Endothelial cell of umbilical vein (primary cell): ENCODE measurements at regions not wholly inside any gene's neighbourhood (a gene's known extent, or its start where the extent isn't known, plus 50 kb on each side); places are given as distances from the start of the nearest gene placed in this dataset.

Source experiments
- BruUV-seq: library from RNA; stranded (reverse); fragments of 400-500 nt; replicated peaks from 2 replicates; lab custom pipeline; 2021; lab: Mats Ljungman, UMichigan
- CTCF ChIA-PET: fragments of 300-600, 350-600 bp; sonication (Branson Sonifier 250); formaldehyde crosslinking; loops from one replicate; lab custom pipeline; 2021; ENCODE audit warnings: antibody characterized with exemption, inconsistent platforms; lab: Charles Lee
- POLR2A ChIA-PET: fragments of 300-600, 350-600 bp; sonication (Branson Sonifier 250); formaldehyde crosslinking; loops from one replicate; lab custom pipeline; 2021; ENCODE audit warnings: antibody characterized with exemption, inconsistent platforms; lab: Charles Lee
- DNase-seq: peaks from one replicate; pipeline ENCODE4 v3.0.0-alpha.2; 2011; ENCODE audit warnings: low read depth, low spot score
- FAIRE-seq: peaks from 2 replicates; lab custom pipeline; 2011; peaks lifted over from hg19 to GRCh38; lab: Jason Lieb, UNC
- H2AFZ ChIP-seq: 2 replicates; pipeline ENCODE4 v1.6.0; 2012; ENCODE audit warnings: low read depth, low read length, control low read depth, inconsistent platforms
- H3K27ac ChIP-seq: 2 replicates; pipeline ENCODE4 v1.5.1; 2011; ENCODE audit warnings: low read depth, mild to moderate bottlenecking, control low read depth, low read length, moderate library complexity; ENCODE audit not compliant: insufficient read depth
- H3K27me3 ChIP-seq, 2 experiments: 2 replicates each; pipeline versions ENCODE4 v1.6.0 to v1.6.1; 2011; ENCODE audit warnings: low read length in 2 of 2, mixed read lengths in 1 of 2; ENCODE audit not compliant: control insufficient read depth in 2 of 2, insufficient read depth in 2 of 2
- H3K36me3 ChIP-seq, 2 experiments: 2 replicates in 1 of 2; 3 replicates in 1 of 2; pipeline ENCODE4 v1.5.1; 2011; ENCODE audit warnings: low read length in 2 of 2, mild to moderate bottlenecking in 1 of 2, moderate library complexity in 1 of 2; ENCODE audit not compliant: control insufficient read depth in 2 of 2, insufficient read depth in 2 of 2; ENCODE audit errors: extremely low read depth in 1 of 2
- H3K4me1 ChIP-seq: 3 replicates; pipeline ENCODE4 v1.5.1; 2011; ENCODE audit warnings: mild to moderate bottlenecking, low read length; ENCODE audit not compliant: control insufficient read depth, insufficient read depth; ENCODE audit errors: extremely low read depth
- H3K4me2 ChIP-seq: 2 replicates; pipeline ENCODE4 v1.6.1; 2011; ENCODE audit warnings: low read length, control low read depth, mixed read lengths; ENCODE audit not compliant: insufficient read depth
- H3K4me3 ChIP-seq, 3 experiments: fragments of 200-600 bp in 1 of 3; sonication (generic), shearing (Covaris generic) in 1 of 3; replicated peaks in 1 of 3; 2 replicates each; pipeline ENCODE4 v1.5.1; 2011 to 2016; ENCODE audit warnings: control low read depth in 3 of 3, low read length in 3 of 3, mild to moderate bottlenecking in 2 of 3, inconsistent platforms in 1 of 3, low read depth in 1 of 3, moderate library complexity in 1 of 3; ENCODE audit not compliant: insufficient read depth in 1 of 3
- H3K79me2 ChIP-seq: 2 replicates; pipeline ENCODE4 v1.6.0; 2012; ENCODE audit warnings: low read length, inconsistent platforms; ENCODE audit not compliant: control insufficient read depth, insufficient read depth
- H3K9ac ChIP-seq: replicated peaks from 2 replicates; pipeline ENCODE3; 2011; ENCODE audit warnings: low read length, control low read depth; ENCODE audit not compliant: insufficient read depth; ENCODE audit errors: extremely low read depth
- H3K9me1 ChIP-seq: replicated peaks from 3 replicates; pipeline ENCODE4 v1.6.0; 2011; ENCODE audit warnings: mild to moderate bottlenecking, low read length; ENCODE audit not compliant: control insufficient read depth, insufficient read depth; ENCODE audit errors: extremely low read depth
- H3K9me3 ChIP-seq: replicated peaks from 2 replicates; pipeline ENCODE4 v1.5.1; 2012; ENCODE audit warnings: low read length, inconsistent platforms; ENCODE audit not compliant: control insufficient read depth, insufficient read depth
- H4K20me1 ChIP-seq: replicated peaks from 2 replicates; pipeline ENCODE3; 2011; ENCODE audit warnings: mild to moderate bottlenecking, low read length; ENCODE audit not compliant: control insufficient read depth, insufficient read depth; ENCODE audit errors: extremely low read depth
- EZH2 ChIP-seq: IDR thresholded peaks from 2 replicates; pipeline ENCODE4 v1.6.1; 2012; ENCODE audit warnings: borderline replicate concordance, low read depth, mild to moderate bottlenecking, moderate library complexity, low read length, inconsistent platforms; ENCODE audit not compliant: severe bottlenecking
- FOS ChIP-seq: IDR thresholded peaks from 2 replicates; pipeline ENCODE4 v1.6.1; 2011; ENCODE audit warnings: mild to moderate bottlenecking, low read length, moderate library complexity, borderline replicate concordance; ENCODE audit not compliant: insufficient read depth
- GATA2 ChIP-seq: IDR thresholded peaks from 2 replicates; pipeline ENCODE4 v1.7.0; 2011; ENCODE audit warnings: low read depth, mild to moderate bottlenecking, moderate library complexity, mixed read lengths, low read length; ENCODE audit not compliant: insufficient read length, insufficient read depth
- JUN ChIP-seq: IDR thresholded peaks from 2 replicates; pipeline ENCODE4 v1.6.1; 2011; ENCODE audit warnings: borderline replicate concordance, low read depth; ENCODE audit not compliant: insufficient read length, insufficient read depth
- MAX ChIP-seq: IDR thresholded peaks from 2 replicates; pipeline ENCODE4 v1.6.1; 2011; ENCODE audit not compliant: insufficient read depth, insufficient read length
- MYC ChIP-seq: IDR thresholded peaks from one replicate; pipeline ENCODE4 v1.6.1; 2011; ENCODE audit warnings: mild to moderate bottlenecking, low read depth, low read length
- POLR2A ChIP-seq: IDR thresholded peaks from 2 replicates; pipeline ENCODE4 v1.6.1; 2012; ENCODE audit warnings: low read depth, mild to moderate bottlenecking, control low read depth, low read length
- POLR2AphosphoS5 ChIP-seq: IDR thresholded peaks from 2 replicates; pipeline ENCODE4 v1.6.1; 2012; ENCODE audit warnings: low read depth, mild to moderate bottlenecking, control low read depth, low read length, moderate library complexity; ENCODE audit not compliant: insufficient read depth
- dilution Hi-C: fragments of 300-500 bp; cut with MboI; formaldehyde crosslinking; loops from one replicate; pipeline ENCODE4 v1.15.0; 2019; ENCODE audit warnings: low sequenced_read_pairs; ENCODE audit not compliant: extremely low pct_ligation_motif_present
- intact Hi-C: fragments of 100-400 bp; cut with micrococcal nuclease; formaldehyde crosslinking; loops from one replicate; pipeline ENCODE4 v1.10.0; 2022
- TF ChIP-seq, protein P1 (sequence below), 2 donors: IDR thresholded peaks; 1 replicate in 1 of 2; 2 replicates in 1 of 2; pipeline ENCODE4 v1.5.1; 2011; ENCODE audit warnings: low read length in 2 of 2, mild to moderate bottlenecking in 2 of 2, moderate library complexity in 2 of 2, control low read depth in 1 of 2, inconsistent platforms in 1 of 2, low read depth in 1 of 2; ENCODE audit not compliant: insufficient read depth in 1 of 2; ENCODE audit errors: extremely low read depth in 1 of 2

DNA sequence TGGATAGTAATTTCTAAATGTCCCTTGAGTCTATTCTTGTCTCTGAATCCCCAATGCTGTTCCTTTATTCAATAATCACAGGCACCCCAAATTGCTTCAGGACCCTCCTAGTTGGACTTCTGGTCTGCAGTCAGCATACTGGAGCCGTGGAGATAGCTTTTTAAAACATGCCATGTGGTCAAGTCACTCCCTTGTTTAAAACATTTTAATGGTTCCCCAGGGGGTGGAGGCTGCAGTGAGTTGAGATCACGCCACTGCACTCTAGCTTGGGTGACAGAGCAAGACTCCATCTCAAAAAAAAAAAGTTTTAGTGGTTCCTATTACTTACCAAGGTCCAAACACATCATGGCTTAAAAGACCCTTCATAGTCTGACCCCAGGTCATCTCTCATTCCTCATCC is 220.3 kb downstream of the ADAMTS15 start:
- no peak overlapping the region for H3K9ac ChIP-seq
- H3K9me1 ChIP-seq, result no peaks in the 10 kb centered on the region
- no peaks in the 10 kb centered on the region for H3K4me1 ChIP-seq
- FAIRE-seq (no peak), DNase-seq (no peak)
- ChIA-PET CTCF (no interaction called here), POLR2A (no interaction called here)
- no peak overlapping the region for H2AFZ ChIP-seq
- no peaks in the 10 kb centered on the region for H3K79me2 ChIP-seq
- no peaks in the 10 kb centered on the region for H3K36me3 ChIP-seq
- no peaks in the 10 kb centered on the region for H3K9me3 ChIP-seq
- no peaks in the 10 kb centered on the region for H4K20me1 ChIP-seq
- dilution Hi-C loops, result no loop called here
- H3K27me3 ChIP-seq, result no peaks in the 10 kb centered on the region
- no TSS peak for BruUV-seq
- no peak overlapping the region for H3K4me2 ChIP-seq
- TF ChIP-seq, protein P1, sequence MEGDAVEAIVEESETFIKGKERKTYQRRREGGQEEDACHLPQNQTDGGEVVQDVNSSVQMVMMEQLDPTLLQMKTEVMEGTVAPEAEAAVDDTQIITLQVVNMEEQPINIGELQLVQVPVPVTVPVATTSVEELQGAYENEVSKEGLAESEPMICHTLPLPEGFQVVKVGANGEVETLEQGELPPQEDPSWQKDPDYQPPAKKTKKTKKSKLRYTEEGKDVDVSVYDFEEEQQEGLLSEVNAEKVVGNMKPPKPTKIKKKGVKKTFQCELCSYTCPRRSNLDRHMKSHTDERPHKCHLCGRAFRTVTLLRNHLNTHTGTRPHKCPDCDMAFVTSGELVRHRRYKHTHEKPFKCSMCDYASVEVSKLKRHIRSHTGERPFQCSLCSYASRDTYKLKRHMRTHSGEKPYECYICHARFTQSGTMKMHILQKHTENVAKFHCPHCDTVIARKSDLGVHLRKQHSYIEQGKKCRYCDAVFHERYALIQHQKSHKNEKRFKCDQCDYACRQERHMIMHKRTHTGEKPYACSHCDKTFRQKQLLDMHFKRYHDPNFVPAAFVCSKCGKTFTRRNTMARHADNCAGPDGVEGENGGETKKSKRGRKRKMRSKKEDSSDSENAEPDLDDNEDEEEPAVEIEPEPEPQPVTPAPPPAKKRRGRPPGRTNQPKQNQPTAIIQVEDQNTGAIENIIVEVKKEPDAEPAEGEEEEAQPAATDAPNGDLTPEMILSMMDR (IDR thresholded peaks at IDR 0.05; ENCODE audit: extremely low read depth in 1 of 2, insufficient read depth in 1 of 2, low read depth in 1 of 2, low read length in 2 of 2), result no peak
- TF ChIP-seq FOS (no peak), POLR2A (no peak), MYC (no peak), JUN (no peak), EZH2 (no peak), MAX (no peak), POLR2AphosphoS5 (no peak), GATA2 (no peak)
- intact Hi-C loops, result no loop called here
- H3K27ac ChIP-seq, result no peak overlapping the region
- no peak overlapping the region for H3K4me3 ChIP-seq
